ENCODE measurements at regions not wholly inside any gene's neighbourhood (a gene's known extent, or its start where the extent isn't known, plus 50 kb on each side); places are given as distances from the start of the nearest gene placed in this dataset.

DNA sequence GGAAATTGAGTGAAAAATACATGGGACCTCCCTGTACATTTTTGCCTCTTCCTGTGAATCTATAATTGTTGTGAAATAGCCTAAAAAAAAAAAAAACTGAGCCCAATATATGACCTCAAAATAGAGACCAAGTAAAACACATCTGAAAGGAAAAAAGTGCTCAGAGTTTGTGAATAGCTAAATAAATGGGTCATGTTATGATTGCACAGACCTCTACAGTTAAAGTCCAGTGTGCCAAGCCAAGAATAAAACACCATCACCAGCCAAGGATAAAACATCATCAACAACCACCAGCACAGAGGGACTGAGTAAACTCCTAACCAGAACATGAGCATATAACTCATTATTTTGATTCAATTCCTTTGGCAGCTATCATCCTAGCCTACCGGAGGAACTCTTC is 115.6 kb upstream of the AGTR1 start:
- Histone ChIP-seq H3K36me3 (ENCODE audit: insufficient read depth, low read length) (no peaks in the 10 kb centered on the region), H3K4me3 (ENCODE audit: low read length) (no peak overlapping the region), H3K4me1 (ENCODE audit: insufficient read depth, low read length) (no peaks in the 10 kb centered on the region), H3K9me3 (ENCODE audit: control insufficient read depth in 1 of 2, insufficient read depth in 1 of 2, low read length in 2 of 2) (no peaks in the 10 kb centered on the region), H3K27me3 (ENCODE audit: control insufficient read depth in 1 of 2, insufficient read depth in 2 of 2, low read length in 2 of 2) (no peaks in the 10 kb centered on the region), H3K27ac (ENCODE audit: low read depth in 1 of 2, low read length in 2 of 2) (no peak overlapping the region)
- TF ChIP-seq, protein P1, sequence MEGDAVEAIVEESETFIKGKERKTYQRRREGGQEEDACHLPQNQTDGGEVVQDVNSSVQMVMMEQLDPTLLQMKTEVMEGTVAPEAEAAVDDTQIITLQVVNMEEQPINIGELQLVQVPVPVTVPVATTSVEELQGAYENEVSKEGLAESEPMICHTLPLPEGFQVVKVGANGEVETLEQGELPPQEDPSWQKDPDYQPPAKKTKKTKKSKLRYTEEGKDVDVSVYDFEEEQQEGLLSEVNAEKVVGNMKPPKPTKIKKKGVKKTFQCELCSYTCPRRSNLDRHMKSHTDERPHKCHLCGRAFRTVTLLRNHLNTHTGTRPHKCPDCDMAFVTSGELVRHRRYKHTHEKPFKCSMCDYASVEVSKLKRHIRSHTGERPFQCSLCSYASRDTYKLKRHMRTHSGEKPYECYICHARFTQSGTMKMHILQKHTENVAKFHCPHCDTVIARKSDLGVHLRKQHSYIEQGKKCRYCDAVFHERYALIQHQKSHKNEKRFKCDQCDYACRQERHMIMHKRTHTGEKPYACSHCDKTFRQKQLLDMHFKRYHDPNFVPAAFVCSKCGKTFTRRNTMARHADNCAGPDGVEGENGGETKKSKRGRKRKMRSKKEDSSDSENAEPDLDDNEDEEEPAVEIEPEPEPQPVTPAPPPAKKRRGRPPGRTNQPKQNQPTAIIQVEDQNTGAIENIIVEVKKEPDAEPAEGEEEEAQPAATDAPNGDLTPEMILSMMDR (IDR thresholded peaks at IDR 0.05) = no peak
- CTCF ChIA-PET = no interaction called here
- DNase-seq (no peak), ATAC-seq (ENCODE audit: poor library complexity) (no peak)
- Mint-ChIP-seq H3K4me1 (ENCODE audit: low read depth) (no peaks in the 10 kb centered on the region), H3K27ac (no peak overlapping the region), H3K27me3 (no peaks in the 10 kb centered on the region), H3K36me3 (ENCODE audit: low read depth) (no peaks in the 10 kb centered on the region), H3K4me3 (no peak overlapping the region), H3K9me3 (no peaks in the 10 kb centered on the region)
- intact Hi-C loops (cut with DNase I, micrococcal nuclease) = no loop called here
- POLR2A ChIA-PET = no interaction called here

DNA sequence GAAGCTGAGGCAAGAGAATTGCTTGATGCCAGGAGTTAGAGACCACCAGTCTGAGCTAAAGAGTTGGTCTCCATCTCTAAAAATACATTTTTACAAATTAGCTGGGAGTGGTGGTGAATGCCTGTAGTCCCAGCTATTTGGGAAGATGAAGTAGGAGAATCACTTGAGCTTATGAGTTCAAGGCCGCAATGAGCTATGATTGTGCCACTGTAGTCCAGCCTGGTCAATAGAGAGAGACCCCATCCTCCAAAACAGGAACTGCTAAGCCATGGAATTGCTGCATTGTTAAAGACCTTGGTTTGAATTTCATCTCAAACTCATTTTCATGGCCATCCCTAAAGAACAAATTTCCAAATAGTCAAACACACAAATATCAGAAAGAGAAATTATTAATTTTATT is 113.9 kb upstream of the AGTR1 start:
- ATAC-seq (ENCODE audit: poor library complexity) = no peak
- H3K27ac Mint-ChIP-seq = no peak overlapping the region
- POLR2A ChIA-PET = no interaction called here
- no peak overlapping the region for H3K4me3 Mint-ChIP-seq
- H3K9me3 Mint-ChIP-seq = no peaks in the 10 kb centered on the region
- CTCF ChIA-PET = no interaction called here
- no peaks in the 10 kb centered on the region for H3K27me3 ChIP-seq (ENCODE audit: control insufficient read depth in 1 of 2, insufficient read depth in 2 of 2, low read length in 2 of 2)
- no peak overlapping the region for H3K4me3 ChIP-seq (ENCODE audit: low read length)
- no peak for DNase-seq
- no peaks in the 10 kb centered on the region for H3K36me3 ChIP-seq (ENCODE audit: insufficient read depth, low read length)
- H3K27ac ChIP-seq (ENCODE audit: low read depth in 1 of 2, low read length in 2 of 2) = no peak overlapping the region
- TF ChIP-seq, protein P1 (IDR thresholded peaks at IDR 0.05) = no peak
- intact Hi-C loops (cut with DNase I, micrococcal nuclease) = no loop called here
- H3K9me3 ChIP-seq (ENCODE audit: control insufficient read depth in 1 of 2, insufficient read depth in 1 of 2, low read length in 2 of 2) = peaks cover 0 to 4% of the 10 kb centered on the region in 2 experiments
- no peaks in the 10 kb centered on the region for H3K27me3 Mint-ChIP-seq
- H3K4me1 Mint-ChIP-seq (ENCODE audit: low read depth) = no peaks in the 10 kb centered on the region
- H3K36me3 Mint-ChIP-seq (ENCODE audit: low read depth) = no peaks in the 10 kb centered on the region
- H3K4me1 ChIP-seq (ENCODE audit: insufficient read depth, low read length) = no peaks in the 10 kb centered on the region

DNA sequence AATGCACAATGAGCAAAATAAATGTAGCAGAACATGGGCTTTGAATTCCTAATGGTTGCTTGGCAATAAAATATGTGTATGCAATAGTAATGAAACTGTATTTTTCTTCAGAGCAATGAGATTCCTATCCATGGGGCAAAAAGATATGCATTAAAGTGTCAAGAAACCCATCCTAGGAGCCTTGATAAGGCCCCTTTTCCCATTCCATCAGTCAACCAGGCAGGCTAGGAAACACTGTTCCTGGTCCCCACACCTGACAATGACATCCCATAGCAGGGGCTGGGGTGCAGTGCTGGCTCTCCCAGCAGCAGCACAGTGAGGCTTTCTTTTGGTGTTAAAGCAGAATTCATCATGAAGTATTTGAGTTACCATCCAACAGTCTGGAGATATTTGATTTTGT is 113.3 kb upstream of the AGTR1 start:
- Histone ChIP-seq H3K4me3 (ENCODE audit: low read length) (no peak overlapping the region), H3K27ac (ENCODE audit: low read depth in 1 of 2, low read length in 2 of 2) (no peak overlapping the region), H3K4me1 (ENCODE audit: insufficient read depth, low read length) (no peaks in the 10 kb centered on the region), H3K9me3 (ENCODE audit: control insufficient read depth in 1 of 2, insufficient read depth in 1 of 2, low read length in 2 of 2) (peaks cover 0 to 4% of the 10 kb centered on the region in 2 experiments), H3K36me3 (ENCODE audit: insufficient read depth, low read length) (no peaks in the 10 kb centered on the region), H3K27me3 (ENCODE audit: control insufficient read depth in 1 of 2, insufficient read depth in 2 of 2, low read length in 2 of 2) (no peaks in the 10 kb centered on the region)
- Mint-ChIP-seq H3K27ac (no peak overlapping the region), H3K4me1 (ENCODE audit: low read depth) (no peaks in the 10 kb centered on the region), H3K9me3 (no peaks in the 10 kb centered on the region), H3K27me3 (no peaks in the 10 kb centered on the region), H3K36me3 (ENCODE audit: low read depth) (no peaks in the 10 kb centered on the region), H3K4me3 (no peak overlapping the region)
- ATAC-seq (ENCODE audit: poor library complexity) (no peak), DNase-seq (no peak)
- intact Hi-C loops (cut with DNase I, micrococcal nuclease) = no loop called here
- CTCF ChIA-PET = no interaction called here
- POLR2A ChIA-PET = no interaction called here
- TF ChIP-seq, protein P1 (IDR thresholded peaks at IDR 0.05) = no peak

Data from CD4-positive, alpha-beta T cell (primary cell).